MM.1S (cell line): ENCODE measurements at regions not wholly inside any gene's neighbourhood (a gene's known extent, or its start where the extent isn't known, plus 50 kb on each side); places are given as distances from the start of the nearest gene placed in this dataset.

Source experiments
- EZH2 ChIP-seq: fragments of 300-600 bp; sonication (generic); optimal IDR thresholded peaks from 2 replicates; pipeline ENCODE3; 2017; ENCODE audit warnings: low read depth, mild to moderate bottlenecking, antibody characterized with exemption, low read length, mixed read lengths
- EZH2phosphoT487 ChIP-seq: fragments of 300-600 bp; sonication (generic); IDR thresholded peaks from 2 replicates; pipeline ENCODE4 v1.6.1; 2018; ENCODE audit warnings: antibody characterized with exemption, low read length
- TF ChIP-seq, protein P1 (sequence below): fragments of 300-600 bp; sonication (generic); IDR thresholded peaks from 2 replicates; pipeline ENCODE4 v1.5.1; 2016; ENCODE audit warnings: antibody characterized with exemption, low read length, mixed read lengths

DNA sequence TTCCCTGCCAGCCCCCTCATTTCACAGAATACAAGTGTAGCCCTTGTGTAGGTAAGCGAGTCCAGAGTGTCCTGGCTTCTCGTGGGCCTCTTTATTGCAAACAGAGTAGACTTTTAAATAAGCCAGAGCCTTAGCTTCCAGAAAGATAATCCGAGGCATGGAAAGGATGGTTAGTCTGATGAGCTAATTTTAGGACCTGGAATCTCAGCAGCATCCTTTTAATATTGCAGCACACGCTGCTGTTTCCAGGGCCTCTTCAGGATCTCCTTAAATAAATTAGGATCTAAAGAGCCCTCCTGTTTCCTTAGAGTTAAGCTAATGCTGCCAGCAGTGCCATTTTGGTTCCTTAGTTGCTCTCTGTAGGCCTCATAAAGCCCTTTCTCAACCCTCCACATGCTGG is 99.2 kb downstream of the RFC3 start:
- no peak for TF ChIP-seq EZH2
- TF ChIP-seq, protein P1, sequence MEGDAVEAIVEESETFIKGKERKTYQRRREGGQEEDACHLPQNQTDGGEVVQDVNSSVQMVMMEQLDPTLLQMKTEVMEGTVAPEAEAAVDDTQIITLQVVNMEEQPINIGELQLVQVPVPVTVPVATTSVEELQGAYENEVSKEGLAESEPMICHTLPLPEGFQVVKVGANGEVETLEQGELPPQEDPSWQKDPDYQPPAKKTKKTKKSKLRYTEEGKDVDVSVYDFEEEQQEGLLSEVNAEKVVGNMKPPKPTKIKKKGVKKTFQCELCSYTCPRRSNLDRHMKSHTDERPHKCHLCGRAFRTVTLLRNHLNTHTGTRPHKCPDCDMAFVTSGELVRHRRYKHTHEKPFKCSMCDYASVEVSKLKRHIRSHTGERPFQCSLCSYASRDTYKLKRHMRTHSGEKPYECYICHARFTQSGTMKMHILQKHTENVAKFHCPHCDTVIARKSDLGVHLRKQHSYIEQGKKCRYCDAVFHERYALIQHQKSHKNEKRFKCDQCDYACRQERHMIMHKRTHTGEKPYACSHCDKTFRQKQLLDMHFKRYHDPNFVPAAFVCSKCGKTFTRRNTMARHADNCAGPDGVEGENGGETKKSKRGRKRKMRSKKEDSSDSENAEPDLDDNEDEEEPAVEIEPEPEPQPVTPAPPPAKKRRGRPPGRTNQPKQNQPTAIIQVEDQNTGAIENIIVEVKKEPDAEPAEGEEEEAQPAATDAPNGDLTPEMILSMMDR = no peak
- TF ChIP-seq EZH2phosphoT487 = no peak
